ENCODE measurements at regions not wholly inside any gene's neighbourhood (a gene's known extent, or its start where the extent isn't known, plus 50 kb on each side); places are given as distances from the start of the nearest gene placed in this dataset.

DNA sequence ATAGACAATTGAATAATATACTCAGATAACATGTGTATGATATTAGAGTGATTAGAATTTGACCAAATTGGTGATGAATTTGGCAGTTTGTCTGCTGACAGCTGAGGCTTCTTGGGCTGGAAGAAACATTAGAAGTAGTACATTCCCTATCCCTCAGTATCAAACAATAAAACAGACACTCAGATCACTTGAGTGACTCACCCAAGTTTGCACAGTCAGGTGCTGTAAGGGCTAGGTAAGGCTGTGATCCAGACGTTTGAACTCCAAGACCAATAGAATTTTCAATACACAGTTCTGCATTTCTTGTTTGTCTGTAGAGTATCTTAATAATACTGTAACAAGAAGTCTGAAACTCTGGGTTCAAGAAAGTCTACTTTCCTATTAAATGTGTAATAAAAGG lies 223.5 kb downstream of the POSTN start (continued):
- TF ChIP-seq MTF1 (CRISPR knock-in tag; IDR thresholded peaks at IDR 0.05; ENCODE audit: borderline replicate concordance) (no peak), NR1H2 (CRISPR knock-in tag; IDR thresholded peaks at IDR 0.05) (no peak), PTTG1 (tag; IDR thresholded peaks at IDR 0.05; ENCODE audit: low read depth) (no peak), HSF4 (CRISPR knock-in tag; IDR thresholded peaks at IDR 0.05; ENCODE audit: borderline replicate concordance) (no peak), ZKSCAN3 (CRISPR knock-in tag; IDR thresholded peaks at IDR 0.05) (no peak), MECOM (CRISPR knock-in tag; IDR thresholded peaks at IDR 0.05) (no peak)
- TF ChIP-seq, protein P1, sequence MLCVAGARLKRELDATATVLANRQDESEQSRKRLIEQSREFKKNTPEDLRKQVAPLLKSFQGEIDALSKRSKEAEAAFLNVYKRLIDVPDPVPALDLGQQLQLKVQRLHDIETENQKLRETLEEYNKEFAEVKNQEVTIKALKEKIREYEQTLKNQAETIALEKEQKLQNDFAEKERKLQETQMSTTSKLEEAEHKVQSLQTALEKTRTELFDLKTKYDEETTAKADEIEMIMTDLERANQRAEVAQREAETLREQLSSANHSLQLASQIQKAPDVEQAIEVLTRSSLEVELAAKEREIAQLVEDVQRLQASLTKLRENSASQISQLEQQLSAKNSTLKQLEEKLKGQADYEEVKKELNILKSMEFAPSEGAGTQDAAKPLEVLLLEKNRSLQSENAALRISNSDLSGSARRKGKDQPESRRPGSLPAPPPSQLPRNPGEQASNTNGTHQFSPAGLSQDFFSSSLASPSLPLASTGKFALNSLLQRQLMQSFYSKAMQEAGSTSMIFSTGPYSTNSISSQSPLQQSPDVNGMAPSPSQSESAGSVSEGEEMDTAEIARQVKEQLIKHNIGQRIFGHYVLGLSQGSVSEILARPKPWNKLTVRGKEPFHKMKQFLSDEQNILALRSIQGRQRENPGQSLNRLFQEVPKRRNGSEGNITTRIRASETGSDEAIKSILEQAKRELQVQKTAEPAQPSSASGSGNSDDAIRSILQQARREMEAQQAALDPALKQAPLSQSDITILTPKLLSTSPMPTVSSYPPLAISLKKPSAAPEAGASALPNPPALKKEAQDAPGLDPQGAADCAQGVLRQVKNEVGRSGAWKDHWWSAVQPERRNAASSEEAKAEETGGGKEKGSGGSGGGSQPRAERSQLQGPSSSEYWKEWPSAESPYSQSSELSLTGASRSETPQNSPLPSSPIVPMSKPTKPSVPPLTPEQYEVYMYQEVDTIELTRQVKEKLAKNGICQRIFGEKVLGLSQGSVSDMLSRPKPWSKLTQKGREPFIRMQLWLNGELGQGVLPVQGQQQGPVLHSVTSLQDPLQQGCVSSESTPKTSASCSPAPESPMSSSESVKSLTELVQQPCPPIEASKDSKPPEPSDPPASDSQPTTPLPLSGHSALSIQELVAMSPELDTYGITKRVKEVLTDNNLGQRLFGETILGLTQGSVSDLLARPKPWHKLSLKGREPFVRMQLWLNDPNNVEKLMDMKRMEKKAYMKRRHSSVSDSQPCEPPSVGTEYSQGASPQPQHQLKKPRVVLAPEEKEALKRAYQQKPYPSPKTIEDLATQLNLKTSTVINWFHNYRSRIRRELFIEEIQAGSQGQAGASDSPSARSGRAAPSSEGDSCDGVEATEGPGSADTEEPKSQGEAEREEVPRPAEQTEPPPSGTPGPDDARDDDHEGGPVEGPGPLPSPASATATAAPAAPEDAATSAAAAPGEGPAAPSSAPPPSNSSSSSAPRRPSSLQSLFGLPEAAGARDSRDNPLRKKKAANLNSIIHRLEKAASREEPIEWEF (CRISPR knock-in tag; IDR thresholded peaks at IDR 0.05): no peak
- TF ChIP-seq, protein P2, sequence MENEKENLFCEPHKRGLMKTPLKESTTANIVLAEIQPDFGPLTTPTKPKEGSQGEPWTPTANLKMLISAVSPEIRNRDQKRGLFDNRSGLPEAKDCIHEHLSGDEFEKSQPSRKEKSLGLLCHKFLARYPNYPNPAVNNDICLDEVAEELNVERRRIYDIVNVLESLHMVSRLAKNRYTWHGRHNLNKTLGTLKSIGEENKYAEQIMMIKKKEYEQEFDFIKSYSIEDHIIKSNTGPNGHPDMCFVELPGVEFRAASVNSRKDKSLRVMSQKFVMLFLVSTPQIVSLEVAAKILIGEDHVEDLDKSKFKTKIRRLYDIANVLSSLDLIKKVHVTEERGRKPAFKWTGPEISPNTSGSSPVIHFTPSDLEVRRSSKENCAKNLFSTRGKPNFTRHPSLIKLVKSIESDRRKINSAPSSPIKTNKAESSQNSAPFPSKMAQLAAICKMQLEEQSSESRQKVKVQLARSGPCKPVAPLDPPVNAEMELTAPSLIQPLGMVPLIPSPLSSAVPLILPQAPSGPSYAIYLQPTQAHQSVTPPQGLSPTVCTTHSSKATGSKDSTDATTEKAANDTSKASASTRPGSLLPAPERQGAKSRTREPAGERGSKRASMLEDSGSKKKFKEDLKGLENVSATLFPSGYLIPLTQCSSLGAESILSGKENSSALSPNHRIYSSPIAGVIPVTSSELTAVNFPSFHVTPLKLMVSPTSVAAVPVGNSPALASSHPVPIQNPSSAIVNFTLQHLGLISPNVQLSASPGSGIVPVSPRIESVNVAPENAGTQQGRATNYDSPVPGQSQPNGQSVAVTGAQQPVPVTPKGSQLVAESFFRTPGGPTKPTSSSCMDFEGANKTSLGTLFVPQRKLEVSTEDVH (IDR thresholded peaks at IDR 0.05; ENCODE audit: low read depth, partially characterized antibody): no peak
- TF ChIP-seq, protein P3, sequence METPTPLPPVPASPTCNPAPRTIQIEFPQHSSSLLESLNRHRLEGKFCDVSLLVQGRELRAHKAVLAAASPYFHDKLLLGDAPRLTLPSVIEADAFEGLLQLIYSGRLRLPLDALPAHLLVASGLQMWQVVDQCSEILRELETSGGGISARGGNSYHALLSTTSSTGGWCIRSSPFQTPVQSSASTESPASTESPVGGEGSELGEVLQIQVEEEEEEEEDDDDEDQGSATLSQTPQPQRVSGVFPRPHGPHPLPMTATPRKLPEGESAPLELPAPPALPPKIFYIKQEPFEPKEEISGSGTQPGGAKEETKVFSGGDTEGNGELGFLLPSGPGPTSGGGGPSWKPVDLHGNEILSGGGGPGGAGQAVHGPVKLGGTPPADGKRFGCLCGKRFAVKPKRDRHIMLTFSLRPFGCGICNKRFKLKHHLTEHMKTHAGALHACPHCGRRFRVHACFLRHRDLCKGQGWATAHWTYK (CRISPR knock-in tag; IDR thresholded peaks at IDR 0.05): no peak
